Naive thymus-derived CD4-positive, alpha-beta T cell (primary cell): ENCODE measurements at regions not wholly inside any gene's neighbourhood (a gene's known extent, or its start where the extent isn't known, plus 50 kb on each side); places are given as distances from the start of the nearest gene placed in this dataset.

Experiments used
- ATAC-seq: fragments of 150-1000 bp; cut with Tn5 transposase; 2 replicates; pipeline ENCODE4 v1.10.0; 2021; ENCODE audit warnings: mild to moderate bottlenecking, moderate library complexity
- CTCF ChIA-PET: fragments of 350-600 bp; sonication (Branson Sonifier 250); formaldehyde crosslinking; loops from one replicate; lab custom pipeline; 2021; ENCODE audit warnings: antibody characterized with exemption; lab: Charles Lee
- POLR2A ChIA-PET: fragments of 350-600 bp; sonication (Branson Sonifier 250); formaldehyde crosslinking; loops from one replicate; lab custom pipeline; 2021; ENCODE audit warnings: antibody characterized with exemption, inconsistent platforms; lab: Charles Lee
- DNase-seq, 9 donors: peaks; one replicate each; pipeline versions ENCODE4 v3.0.0 to v3.0.0-alpha.2; 2020 to 2022; ENCODE audit warnings: mixed read lengths in 1 of 9
- H3K27ac ChIP-seq: one replicate; pipeline ENCODE4 v1.7.0; 2013; ENCODE audit warnings: mild to moderate bottlenecking, low read depth, low read length, moderate library complexity
- H3K27me3 ChIP-seq, 2 donors: one replicate each; pipeline ENCODE4 v1.7.0; 2013; ENCODE audit warnings: low read length in 2 of 2, mild to moderate bottlenecking in 2 of 2, moderate library complexity in 2 of 2; ENCODE audit not compliant: control insufficient read depth in 2 of 2, insufficient read depth in 2 of 2
- H3K36me3 ChIP-seq, 3 experiments: 1 replicate in 2 of 3; 2 replicates in 1 of 3; pipeline ENCODE4 v1.7.0; 2013; ENCODE audit warnings: low read length in 3 of 3, mild to moderate bottlenecking in 3 of 3, moderate library complexity in 1 of 3; ENCODE audit not compliant: insufficient read depth in 3 of 3, control insufficient read depth in 2 of 3
- H3K4me1 ChIP-seq, 2 donors: one replicate each; pipeline ENCODE4 v1.7.0; 2013; ENCODE audit warnings: low read length in 2 of 2, mild to moderate bottlenecking in 2 of 2, moderate library complexity in 1 of 2; ENCODE audit not compliant: control insufficient read depth in 2 of 2, insufficient read depth in 2 of 2
- H3K4me3 ChIP-seq: 2 replicates; pipeline ENCODE4 v1.7.0; 2013; ENCODE audit warnings: mild to moderate bottlenecking, low read length
- H3K9me3 ChIP-seq, 3 experiments: 1 replicate in 2 of 3; 2 replicates in 1 of 3; pipeline ENCODE4 v1.7.0; 2013; ENCODE audit warnings: low read length in 3 of 3; ENCODE audit not compliant: control insufficient read depth in 2 of 3
- H3K27ac Mint-ChIP-seq, 9 donors: one replicate each; pipeline ENCODE4 v1.8.0; 2020 to 2022; ENCODE audit warnings: mixed read lengths in 9 of 9, mild to moderate bottlenecking in 8 of 9, moderate library complexity in 5 of 9, inconsistent platforms in 2 of 9
- H3K27me3 Mint-ChIP-seq, 5 donors: one replicate each; pipeline ENCODE4 v1.8.0; 2021 to 2022; ENCODE audit warnings: mixed read lengths in 5 of 5, mild to moderate bottlenecking in 1 of 5
- H3K36me3 Mint-ChIP-seq, 5 donors: one replicate each; pipeline ENCODE4 v1.8.0; 2020 to 2022; ENCODE audit warnings: mixed read lengths in 5 of 5, mild to moderate bottlenecking in 3 of 5, inconsistent platforms in 1 of 5
- H3K4me1 Mint-ChIP-seq, 7 donors: one replicate each; pipeline ENCODE4 v1.8.0; 2020 to 2022; ENCODE audit warnings: mixed read lengths in 7 of 7, mild to moderate bottlenecking in 3 of 7, inconsistent platforms in 1 of 7
- H3K4me3 Mint-ChIP-seq, 10 donors: one replicate each; pipeline ENCODE4 v1.8.0; 2020 to 2022; ENCODE audit warnings: mild to moderate bottlenecking in 10 of 10, mixed read lengths in 10 of 10, moderate library complexity in 6 of 10, inconsistent platforms in 2 of 10
- H3K9me3 Mint-ChIP-seq, 11 donors: one replicate each; pipeline ENCODE4 v1.8.0; 2020 to 2022; ENCODE audit warnings: mixed read lengths in 11 of 11, mild to moderate bottlenecking in 4 of 11, inconsistent platforms in 1 of 11, moderate library complexity in 1 of 11
- intact Hi-C, 2 donors: fragments of 100-400 bp; cut with micrococcal nuclease; formaldehyde crosslinking; loops; one replicate each; pipeline ENCODE4 v1.15.1; 2023

GRCh38 chr2:155842103-155842502 lies 490.4 kb downstream of the NR4A2 start:
- Histone ChIP-seq H3K36me3 (no peaks in the 10 kb centered on the region), H3K4me1 (no peaks in the 10 kb centered on the region), H3K27ac (no peak overlapping the region), H3K4me3 (no peak overlapping the region), H3K27me3 (no peaks in the 10 kb centered on the region), H3K9me3 (no peaks in the 10 kb centered on the region)
- ATAC-seq (no peak), DNase-seq (no peak)
- Mint-ChIP-seq H3K27me3 (no peaks in the 10 kb centered on the region), H3K4me3 (no peak overlapping the region), H3K36me3 (no peaks in the 10 kb centered on the region), H3K4me1 (no peaks in the 10 kb centered on the region), H3K9me3 (peaks cover 0 to 3% (median 0%) of the 10 kb centered on the region in 11 donors), H3K27ac (no peak overlapping the region)
- ChIA-PET CTCF (no interaction called here), POLR2A (no interaction called here)
- intact Hi-C loops: no loop called here

- Mint-ChIP-seq H3K4me3 (no peak overlapping the region), H3K27ac (no peak overlapping the region), H3K36me3 (no peaks in the 10 kb centered on the region), H3K9me3 (peaks cover 0 to 3% (median 0%) of the 10 kb centered on the region in 11 donors), H3K4me1 (no peaks in the 10 kb centered on the region), H3K27me3 (no peaks in the 10 kb centered on the region)
- Histone ChIP-seq H3K4me3 (no peak overlapping the region), H3K4me1 (no peaks in the 10 kb centered on the region), H3K27ac (no peak overlapping the region), H3K9me3 (no peaks in the 10 kb centered on the region), H3K36me3 (no peaks in the 10 kb centered on the region), H3K27me3 (no peaks in the 10 kb centered on the region)
- POLR2A ChIA-PET: no interaction called here
- intact Hi-C loops: no loop called here
- CTCF ChIA-PET: no interaction called here
- DNase-seq (no peak), ATAC-seq (no peak)
Observed at GRCh38 chr2:155841442-155841841, 491.1 kb downstream of the NR4A2 start.

- Mint-ChIP-seq H3K9me3 (peaks cover 0 to 1% (median 0%) of the 10 kb centered on the region in 11 donors), H3K27me3 (no peaks in the 10 kb centered on the region), H3K4me1 (no peaks in the 10 kb centered on the region), H3K4me3 (no peak overlapping the region), H3K36me3 (no peaks in the 10 kb centered on the region), H3K27ac (no peak overlapping the region)
- Histone ChIP-seq H3K27me3 (no peaks in the 10 kb centered on the region), H3K27ac (no peak overlapping the region), H3K9me3 (no peaks in the 10 kb centered on the region), H3K36me3 (no peaks in the 10 kb centered on the region), H3K4me3 (no peak overlapping the region), H3K4me1 (no peaks in the 10 kb centered on the region)
- intact Hi-C loops: no loop called here
- DNase-seq (no peak), ATAC-seq (no peak)
- POLR2A ChIA-PET: no interaction called here
- CTCF ChIA-PET: no interaction called here
Observed at GRCh38 chr2:155840661-155841060, 491.9 kb downstream of the NR4A2 start.

GRCh38 chr2:155839991-155840390 lies 492.5 kb downstream of the NR4A2 start:
- H3K27ac Mint-ChIP-seq: no peak overlapping the region
- H3K27me3 Mint-ChIP-seq: no peaks in the 10 kb centered on the region
- ChIA-PET POLR2A (no interaction called here), CTCF (no interaction called here)
- H3K4me1 Mint-ChIP-seq: no peaks in the 10 kb centered on the region
- Histone ChIP-seq H3K27ac (no peak overlapping the region), H3K9me3 (no peaks in the 10 kb centered on the region), H3K36me3 (no peaks in the 10 kb centered on the region), H3K4me3 (no peak overlapping the region), H3K4me1 (no peaks in the 10 kb centered on the region), H3K27me3 (no peaks in the 10 kb centered on the region)
- H3K4me3 Mint-ChIP-seq: no peak overlapping the region
- ATAC-seq: no peak
- intact Hi-C loops: no loop called here
- H3K9me3 Mint-ChIP-seq: no peaks in the 10 kb centered on the region
- DNase-seq: no peak
- no peaks in the 10 kb centered on the region for H3K36me3 Mint-ChIP-seq

GRCh38 chr2:155839436-155839835 lies 493.1 kb downstream of the NR4A2 start:
- POLR2A ChIA-PET: no interaction called here
- Mint-ChIP-seq H3K9me3 (no peaks in the 10 kb centered on the region), H3K4me3 (no peak overlapping the region), H3K27me3 (no peaks in the 10 kb centered on the region), H3K4me1 (no peaks in the 10 kb centered on the region), H3K27ac (no peak overlapping the region), H3K36me3 (no peaks in the 10 kb centered on the region)
- Histone ChIP-seq H3K4me3 (no peak overlapping the region), H3K27ac (no peak overlapping the region), H3K36me3 (no peaks in the 10 kb centered on the region), H3K27me3 (no peaks in the 10 kb centered on the region), H3K9me3 (no peaks in the 10 kb centered on the region), H3K4me1 (no peaks in the 10 kb centered on the region)
- DNase-seq (no peak), ATAC-seq (no peak)
- intact Hi-C loops: no loop called here
- CTCF ChIA-PET: interaction anchor here (0.6 kb wide), 1 partner anchor 16 kb away, joined by 3 read pairs; no protein-coding TSS in a partner anchor

GRCh38 chr2:155836439-155836838 lies 496.1 kb downstream of the NR4A2 start:
- no peak overlapping the region for H3K4me3 ChIP-seq
- intact Hi-C loops: no loop called here
- H3K27me3 Mint-ChIP-seq: no peaks in the 10 kb centered on the region
- no peaks in the 10 kb centered on the region for H3K36me3 ChIP-seq
- H3K27me3 ChIP-seq: no peaks in the 10 kb centered on the region
- ATAC-seq (no peak), DNase-seq (no peak)
- no peak overlapping the region for H3K27ac Mint-ChIP-seq
- no peaks in the 10 kb centered on the region for H3K4me1 Mint-ChIP-seq
- no peaks in the 10 kb centered on the region for H3K9me3 ChIP-seq
- POLR2A ChIA-PET: no interaction called here
- H3K4me1 ChIP-seq: no peaks in the 10 kb centered on the region
- no peak overlapping the region for H3K4me3 Mint-ChIP-seq
- H3K27ac ChIP-seq: no peak overlapping the region
- H3K9me3 Mint-ChIP-seq: no peaks in the 10 kb centered on the region
- H3K36me3 Mint-ChIP-seq: no peaks in the 10 kb centered on the region
- CTCF ChIA-PET: no interaction called here

- no peak overlapping the region for H3K4me3 ChIP-seq
- ATAC-seq (no peak), DNase-seq (no peak)
- Mint-ChIP-seq H3K27me3 (no peaks in the 10 kb centered on the region), H3K36me3 (no peaks in the 10 kb centered on the region), H3K4me3 (no peak overlapping the region), H3K9me3 (peaks cover 0 to 3% (median 0%) of the 10 kb centered on the region in 11 donors), H3K27ac (no peak overlapping the region), H3K4me1 (no peaks in the 10 kb centered on the region)
- H3K9me3 ChIP-seq: no peaks in the 10 kb centered on the region
- intact Hi-C loops: no loop called here
- no peaks in the 10 kb centered on the region for H3K27me3 ChIP-seq
- H3K36me3 ChIP-seq: no peaks in the 10 kb centered on the region
- H3K4me1 ChIP-seq: no peaks in the 10 kb centered on the region
- CTCF ChIA-PET: no interaction called here
- POLR2A ChIA-PET: no interaction called here
- no peak overlapping the region for H3K27ac ChIP-seq
Observed at GRCh38 chr2:155830817-155831579, 501.5 kb downstream of the NR4A2 start.
